SU-DHL-6 (cell line): ENCODE measurements at regions not wholly inside any gene's neighbourhood (a gene's known extent, or its start where the extent isn't known, plus 50 kb on each side); places are given as distances from the start of the nearest gene placed in this dataset.

ENCODE experiments used
- H2AFZ ChIP-seq: fragments of 200-600 bp; sonication (generic); 2 replicates; pipeline ENCODE4 v1.6.1; 2014; ENCODE audit warnings: low read depth, mild to moderate bottlenecking, moderate library complexity, mixed read lengths, antibody characterized with exemption, low read length; ENCODE audit not compliant: severe bottlenecking
- H3F3A ChIP-seq: fragments of 200-600 bp; shearing (Covaris generic); 2 replicates; pipeline ENCODE4 v1.6.0; 2016; ENCODE audit warnings: antibody characterized with exemption, mild to moderate bottlenecking; ENCODE audit not compliant: insufficient read depth
- H3K27ac ChIP-seq: fragments of 200-600 bp; sonication (generic); 2 replicates; pipeline ENCODE4 v1.5.1; 2016; ENCODE audit warnings: low read depth, mild to moderate bottlenecking, low read length, moderate library complexity, mixed read lengths
- H3K27me3 ChIP-seq: fragments of 200-600 bp; sonication (generic), shearing (Covaris generic); 2 replicates; pipeline ENCODE4 v1.6.0; 2014; ENCODE audit warnings: mild to moderate bottlenecking, low read length
- H3K36me3 ChIP-seq: fragments of 200-600 bp; sonication (generic); 2 replicates; pipeline ENCODE4 v1.6.1; 2014; ENCODE audit warnings: mild to moderate bottlenecking, low read length, mixed read lengths
- H3K4me2 ChIP-seq: fragments of 300-600, 200-600 bp; shearing (Covaris generic), sonication (generic); 2 replicates; pipeline ENCODE4 v1.6.0; 2014; ENCODE audit warnings: low read length, low read depth, mild to moderate bottlenecking; ENCODE audit not compliant: poor library complexity, severe bottlenecking
- H3K4me3 ChIP-seq: fragments of 200-600 bp; sonication (generic); 2 replicates; pipeline ENCODE4 v1.5.1; 2014; ENCODE audit warnings: antibody characterized with exemption, low read length, mild to moderate bottlenecking, mixed read lengths; ENCODE audit not compliant: insufficient read depth, poor library complexity, severe bottlenecking
- H3K79me2 ChIP-seq: fragments of 200-600 bp; sonication (generic); 2 replicates; pipeline ENCODE4 v1.6.1; 2014; ENCODE audit warnings: mild to moderate bottlenecking, low read length, moderate library complexity; ENCODE audit not compliant: insufficient read depth
- H3K9ac ChIP-seq: fragments of 200-600 bp; sonication (generic); 2 replicates; pipeline ENCODE4 v1.7.0; 2014; ENCODE audit warnings: mild to moderate bottlenecking, low read length
- H3K9me2 ChIP-seq: fragments of 200-600 bp; sonication (generic); replicated peaks from 2 replicates; pipeline ENCODE4 v1.6.1; 2014; ENCODE audit warnings: low read length; ENCODE audit not compliant: insufficient read depth
- H3K9me3 ChIP-seq: fragments of 200-600 bp; sonication (generic); 2 replicates; pipeline ENCODE4 v1.6.1; 2014; ENCODE audit warnings: low read length, mixed read lengths; ENCODE audit not compliant: insufficient read depth
- H4K20me1 ChIP-seq: fragments of 200-600 bp; sonication (generic); 2 replicates; pipeline ENCODE4 v1.6.1; 2014; ENCODE audit warnings: low read depth, mild to moderate bottlenecking, antibody characterized with exemption, low read length, moderate library complexity, mixed read lengths
- EZH2phosphoT487 ChIP-seq: fragments of 200-600 bp; sonication (generic), shearing (Covaris generic); conservative IDR thresholded peaks from 2 replicates; pipeline ENCODE4 v1.6.1; 2018; ENCODE audit warnings: mild to moderate bottlenecking, antibody characterized with exemption, low read length, moderate library complexity, mixed read lengths
- TF ChIP-seq, protein P1 (sequence below): fragments of 200-600 bp; sonication (generic); IDR thresholded peaks from one replicate; pipeline ENCODE4 v1.5.1; 2017; ENCODE audit warnings: antibody characterized with exemption, mild to moderate bottlenecking, low read length, moderate library complexity; ENCODE audit not compliant: insufficient read depth, poor library complexity, severe bottlenecking

GRCh38 chr3:189576486-189576885 is 54.7 kb upstream of the TP63 start:
- Histone ChIP-seq H3K27me3 (no peaks in the 10 kb centered on the region; the same call in 1 of the 2 replicates), H3K36me3 (no peaks in the 10 kb centered on the region), H2AFZ (no peak overlapping the region), H3K9ac (no peak overlapping the region), H3K4me3 (no peak overlapping the region), H3F3A (no peaks in the 10 kb centered on the region), H3K9me2 (no peaks in the 10 kb centered on the region), H3K9me3 (no peaks in the 10 kb centered on the region), H3K4me2 (no peak overlapping the region), H3K79me2 (no peaks in the 10 kb centered on the region), H3K27ac (no peak overlapping the region), H4K20me1 (no peaks in the 10 kb centered on the region)
- TF ChIP-seq, protein P1, sequence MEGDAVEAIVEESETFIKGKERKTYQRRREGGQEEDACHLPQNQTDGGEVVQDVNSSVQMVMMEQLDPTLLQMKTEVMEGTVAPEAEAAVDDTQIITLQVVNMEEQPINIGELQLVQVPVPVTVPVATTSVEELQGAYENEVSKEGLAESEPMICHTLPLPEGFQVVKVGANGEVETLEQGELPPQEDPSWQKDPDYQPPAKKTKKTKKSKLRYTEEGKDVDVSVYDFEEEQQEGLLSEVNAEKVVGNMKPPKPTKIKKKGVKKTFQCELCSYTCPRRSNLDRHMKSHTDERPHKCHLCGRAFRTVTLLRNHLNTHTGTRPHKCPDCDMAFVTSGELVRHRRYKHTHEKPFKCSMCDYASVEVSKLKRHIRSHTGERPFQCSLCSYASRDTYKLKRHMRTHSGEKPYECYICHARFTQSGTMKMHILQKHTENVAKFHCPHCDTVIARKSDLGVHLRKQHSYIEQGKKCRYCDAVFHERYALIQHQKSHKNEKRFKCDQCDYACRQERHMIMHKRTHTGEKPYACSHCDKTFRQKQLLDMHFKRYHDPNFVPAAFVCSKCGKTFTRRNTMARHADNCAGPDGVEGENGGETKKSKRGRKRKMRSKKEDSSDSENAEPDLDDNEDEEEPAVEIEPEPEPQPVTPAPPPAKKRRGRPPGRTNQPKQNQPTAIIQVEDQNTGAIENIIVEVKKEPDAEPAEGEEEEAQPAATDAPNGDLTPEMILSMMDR: no peak
- no peak for TF ChIP-seq EZH2phosphoT487

DNA sequence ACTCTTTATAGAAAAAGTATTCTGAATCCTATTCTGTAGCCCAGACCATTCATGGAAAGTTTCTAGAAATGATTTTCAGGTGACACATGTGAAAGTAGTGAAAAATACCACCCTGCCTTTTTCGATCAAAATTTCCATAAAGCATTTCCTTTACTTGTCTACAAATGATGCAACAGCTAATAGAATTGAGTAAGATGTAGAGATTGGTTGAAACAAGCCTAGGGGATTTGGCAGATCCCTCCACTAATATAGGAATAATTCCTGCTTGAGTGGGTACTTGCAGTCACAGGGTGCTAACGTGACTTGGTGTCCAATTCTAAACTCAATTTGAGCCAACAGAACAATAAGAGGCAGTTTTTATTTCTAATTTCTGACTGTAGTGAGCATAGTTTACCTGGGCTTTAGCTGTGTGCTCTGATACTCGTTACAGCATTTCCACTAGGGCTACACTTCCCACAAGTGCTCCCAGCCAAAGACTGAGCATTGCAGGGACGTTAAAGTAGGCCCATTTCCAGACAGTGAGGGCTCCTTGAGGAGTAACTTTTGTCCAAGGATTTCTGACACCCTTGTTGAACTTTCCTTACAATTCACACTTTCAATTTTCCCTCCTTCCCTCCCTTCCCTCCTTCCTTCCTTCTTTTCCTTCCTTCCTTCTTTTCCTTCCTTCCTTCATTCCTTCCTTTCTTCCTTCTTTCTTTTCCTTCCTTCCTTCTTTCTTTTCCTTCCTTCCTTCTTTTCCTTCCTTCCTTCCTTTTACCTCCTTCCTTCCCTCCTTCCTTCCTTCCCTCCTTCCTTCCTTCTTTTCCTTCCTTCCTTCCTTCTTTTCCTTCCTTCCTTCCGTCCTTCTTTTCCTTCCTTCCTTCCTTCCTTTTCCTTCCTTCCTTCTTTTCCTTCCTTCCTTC is 53.9 kb upstream of the TP63 start:
- H3K27ac ChIP-seq: no peak overlapping the region
- no peak overlapping the region for H2AFZ ChIP-seq
- no peaks in the 10 kb centered on the region for H3F3A ChIP-seq
- H3K9me2 ChIP-seq: no peaks in the 10 kb centered on the region
- H3K4me3 ChIP-seq: no peak overlapping the region
- H3K9me3 ChIP-seq: no peaks in the 10 kb centered on the region
- no peak overlapping the region for H3K4me2 ChIP-seq
- no peaks in the 10 kb centered on the region; the same call in 1 of the 2 replicates for H3K27me3 ChIP-seq
- H3K9ac ChIP-seq: no peak overlapping the region
- H4K20me1 ChIP-seq: no peaks in the 10 kb centered on the region
- H3K36me3 ChIP-seq: no peaks in the 10 kb centered on the region
- no peaks in the 10 kb centered on the region for H3K79me2 ChIP-seq
- TF ChIP-seq EZH2phosphoT487: no peak
- TF ChIP-seq, protein P1: no peak

DNA sequence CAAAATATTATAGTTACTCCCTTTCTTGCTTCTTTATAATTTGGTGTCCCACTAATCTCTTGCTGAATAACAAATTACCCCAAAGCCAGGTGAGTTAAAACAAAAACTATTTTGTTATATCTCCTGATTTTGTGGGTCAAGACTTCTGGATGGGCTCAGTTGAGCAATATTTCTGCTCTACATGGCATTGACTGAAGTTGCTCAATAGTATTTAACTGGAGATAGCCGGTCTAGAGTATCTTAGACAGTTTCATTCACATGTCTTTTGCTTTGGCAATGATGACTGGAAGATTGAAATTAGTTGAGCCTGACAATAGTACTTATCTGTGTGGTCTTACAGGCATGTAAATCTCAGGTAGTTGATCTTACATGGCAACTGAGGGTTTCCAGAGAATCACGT is 51.0 kb upstream of the TP63 start:
- Histone ChIP-seq H3K4me3 (no peak overlapping the region), H4K20me1 (no peaks in the 10 kb centered on the region), H2AFZ (no peak overlapping the region), H3K9me2 (no peaks in the 10 kb centered on the region), H3K79me2 (no peaks in the 10 kb centered on the region), H3K36me3 (no peaks in the 10 kb centered on the region), H3K27ac (no peak overlapping the region), H3K9ac (no peak overlapping the region), H3K9me3 (no peaks in the 10 kb centered on the region), H3K4me2 (no peak overlapping the region), H3F3A (no peaks in the 10 kb centered on the region), H3K27me3 (no peaks in the 10 kb centered on the region; the same call in 1 of the 2 replicates)
- no peak for TF ChIP-seq EZH2phosphoT487
- TF ChIP-seq, protein P1: no peak
